Activated naive CD4-positive, alpha-beta T cell treated with anti-CD3 and anti-CD28 coated beads, Interleukin-2, amount 50 U/mL, for 72 hours (primary cell): ENCODE measurements at regions not wholly inside any gene's neighbourhood (a gene's known extent, or its start where the extent isn't known, plus 50 kb on each side); places are given as distances from the start of the nearest gene placed in this dataset.
A peak's percentile ranks its signal among the peaks of the same experiment; 100 is the strongest.

Experiments used
- ATAC-seq, 2 donors: fragments of 150-1000 bp; cut with Tn5 transposase; 2 replicates each; pipeline ENCODE4 v1.10.0; 2021; ENCODE audit warnings: mild to moderate bottlenecking in 2 of 2, moderate library complexity in 2 of 2
- DNase-seq, 2 donors: peaks; one replicate each; pipeline ENCODE4 v3.0.0; 2021 to 2022; ENCODE audit warnings: low spot score in 2 of 2
- H3K27ac Mint-ChIP-seq, 2 donors: one replicate each; pipeline ENCODE4 v1.8.0; 2022; ENCODE audit warnings: mild to moderate bottlenecking in 2 of 2, mixed read lengths in 2 of 2
- H3K36me3 Mint-ChIP-seq, 2 donors: one replicate each; pipeline ENCODE4 v1.8.0; 2022; ENCODE audit warnings: mixed read lengths in 2 of 2
- H3K9me3 Mint-ChIP-seq, 2 donors: one replicate each; pipeline ENCODE4 v1.8.0; 2022; ENCODE audit warnings: mixed read lengths in 2 of 2

DNA sequence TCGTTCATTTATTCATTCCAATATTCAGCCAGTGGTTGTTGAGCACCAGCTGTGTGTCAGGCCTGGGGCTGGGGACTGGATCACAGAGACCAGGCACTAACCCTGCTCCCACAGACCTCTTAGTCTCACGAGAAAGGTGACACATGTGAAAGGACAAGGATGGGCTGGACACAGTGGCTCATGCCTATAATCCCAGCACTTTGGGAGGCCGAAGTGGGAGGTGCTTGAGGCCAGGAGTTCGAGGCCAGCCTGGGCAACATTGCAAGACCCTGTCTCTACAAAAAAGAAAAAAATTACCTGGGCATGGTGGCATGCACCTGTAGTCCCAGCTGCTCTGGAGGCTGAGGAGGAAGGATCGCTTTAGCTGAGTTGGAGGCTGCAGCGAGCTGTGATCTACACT lies 105.9 kb upstream of the SDK1 start:
- Mint-ChIP-seq H3K27ac (no peak overlapping the region), H3K36me3 (peaks cover 7 to 8% of the 10 kb centered on the region in 2 donors), H3K9me3 (peaks cover 10 to 12% of the 10 kb centered on the region in 2 donors)
- ATAC-seq (no peak), DNase-seq (no peak)

DNA sequence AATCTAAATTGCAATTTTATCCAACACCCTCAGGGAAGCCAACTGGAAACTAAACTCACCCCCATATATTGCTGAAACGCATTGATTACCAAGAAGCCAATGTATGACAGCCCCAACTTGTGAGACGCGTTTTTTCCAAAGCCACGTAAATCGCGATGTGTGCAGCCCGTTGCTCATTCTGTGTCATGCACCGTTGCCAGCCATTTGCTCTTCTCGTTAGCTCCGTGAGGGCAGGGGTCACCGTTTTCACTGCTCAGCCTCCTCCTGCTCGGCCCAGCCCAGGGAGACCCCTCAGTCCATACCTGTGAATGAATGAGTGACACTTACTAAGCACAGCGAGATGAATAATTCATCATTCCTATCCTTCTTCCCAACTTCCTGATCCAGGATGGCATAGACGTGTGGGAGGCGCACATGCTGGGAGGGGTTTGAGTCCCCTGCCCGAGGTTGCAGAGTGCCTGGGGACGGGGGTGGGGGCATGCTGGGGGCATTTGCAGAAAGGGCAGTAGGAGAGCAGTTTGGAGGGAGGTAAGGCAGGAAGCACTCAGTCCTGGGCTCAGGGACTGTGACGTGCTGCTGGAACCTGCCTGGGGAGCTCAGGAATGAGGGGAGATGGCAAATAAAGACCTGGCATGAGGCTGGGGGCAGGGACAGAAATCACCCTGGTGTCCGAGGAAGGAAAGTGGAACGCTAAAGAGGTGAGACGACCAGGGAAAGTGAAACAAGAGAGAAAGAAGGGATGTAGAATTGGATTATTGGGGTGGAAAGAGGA lies 104.2 kb upstream of the SDK1 start:
- DNase-seq: no peak
- Mint-ChIP-seq H3K27ac (no peak overlapping the region), H3K36me3 (peaks cover 7 to 8% of the 10 kb centered on the region in 2 donors), H3K9me3 (peaks cover 10 to 12% of the 10 kb centered on the region in 2 donors)
- no peak for ATAC-seq

GRCh38 chr7:3197567-3198213 lies 103.4 kb upstream of the SDK1 start:
- peaks cover 10 to 12% of the 10 kb centered on the region in 2 donors for H3K9me3 Mint-ChIP-seq
- DNase-seq (no peak), ATAC-seq (no peak)
- no peak overlapping the region for H3K27ac Mint-ChIP-seq
- H3K36me3 Mint-ChIP-seq: peaks cover 7 to 8% of the 10 kb centered on the region in 2 donors

- Mint-ChIP-seq H3K36me3 (peaks cover 7 to 8% of the 10 kb centered on the region in 2 donors), H3K9me3 (peaks cover 10 to 12% of the 10 kb centered on the region in 2 donors), H3K27ac (no peak overlapping the region)
- ATAC-seq (no peak), DNase-seq (no peak)
Measured at GRCh38 chr7:3198316-3198715, 102.7 kb upstream of the SDK1 start.

DNA sequence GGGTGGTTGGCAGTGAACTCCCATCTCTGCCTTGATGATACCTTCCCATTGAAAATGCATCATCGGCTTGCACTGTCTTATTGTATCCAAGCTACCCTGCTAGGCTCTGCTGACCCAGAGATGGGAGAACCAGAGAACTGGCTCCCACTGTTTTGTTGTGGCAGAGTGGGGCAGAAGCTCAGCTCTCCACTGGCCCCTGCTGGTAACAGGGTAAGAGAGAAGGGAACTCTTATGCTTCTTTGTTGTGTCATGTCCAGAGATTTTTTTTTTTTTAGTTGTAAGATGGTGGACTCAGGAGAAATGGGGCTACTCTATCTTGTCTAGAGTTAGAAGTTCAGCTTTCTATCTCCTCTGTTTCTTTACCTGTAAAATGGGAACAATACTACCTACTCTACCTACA lies 100.5 kb upstream of the SDK1 start:
- Mint-ChIP-seq H3K9me3 (peaks cover 8 to 10% of the 10 kb centered on the region in 2 donors), H3K36me3 (peaks cover 7 to 8% of the 10 kb centered on the region in 2 donors), H3K27ac (no peak overlapping the region)
- ATAC-seq (peak; percentile 47 to 59), DNase-seq (peak in 1 of 2 donors; percentile 19)

DNA sequence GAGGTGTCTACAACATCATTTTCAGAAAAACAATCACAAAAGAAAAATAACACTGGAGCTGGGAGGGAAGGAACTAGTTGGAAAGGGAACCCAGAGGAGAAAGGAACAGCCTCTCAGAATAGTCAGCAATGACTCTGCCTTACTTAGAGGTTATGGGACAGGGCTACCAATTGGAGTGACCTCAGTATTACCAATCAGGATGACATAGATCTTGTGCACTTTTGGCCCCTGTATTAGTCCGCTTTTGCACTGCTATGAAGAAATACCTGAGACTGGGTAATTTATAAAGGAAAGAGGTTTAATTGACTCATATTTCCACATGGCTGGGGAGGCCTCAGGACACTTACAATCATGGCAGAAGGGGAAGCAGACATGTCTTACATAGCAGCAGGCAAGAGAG lies 99.7 kb upstream of the SDK1 start:
- H3K27ac Mint-ChIP-seq: no peak overlapping the region
- peaks cover 8 to 10% of the 10 kb centered on the region in 2 donors for H3K9me3 Mint-ChIP-seq
- no peak for DNase-seq
- peaks cover 7 to 8% of the 10 kb centered on the region in 2 donors for H3K36me3 Mint-ChIP-seq
- ATAC-seq: no peak

- Mint-ChIP-seq H3K36me3 (peaks cover 7 to 8% of the 10 kb centered on the region in 2 donors), H3K27ac (no peak overlapping the region), H3K9me3 (peaks cover 8 to 10% of the 10 kb centered on the region in 2 donors)
- ATAC-seq (no peak), DNase-seq (no peak)
Measured at GRCh38 chr7:3201937-3202710, 98.9 kb upstream of the SDK1 start.

DNA sequence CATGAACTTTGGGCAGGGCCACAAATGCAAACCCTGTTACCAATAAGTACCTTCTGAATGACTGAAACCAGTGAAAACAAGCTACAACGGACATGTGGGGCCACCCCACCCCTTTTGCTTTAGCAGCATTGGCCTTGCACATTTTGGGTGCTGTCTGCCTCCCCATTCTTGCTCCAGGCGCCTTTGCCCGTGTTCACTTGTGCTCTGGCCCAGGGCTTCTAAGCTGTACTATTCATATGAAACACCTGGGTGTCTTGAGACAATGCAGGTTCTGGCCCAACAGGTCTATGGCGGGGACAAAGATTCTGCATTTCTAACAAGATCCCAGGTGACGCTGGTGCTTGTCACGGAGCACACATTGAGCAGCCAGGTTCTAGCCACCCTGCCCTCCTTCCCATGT lies 96.5 kb upstream of the SDK1 start:
- no peak overlapping the region for H3K27ac Mint-ChIP-seq
- no peak for DNase-seq
- peaks cover 3 to 4% of the 10 kb centered on the region in 2 donors for H3K9me3 Mint-ChIP-seq
- peaks cover 3 to 4% of the 10 kb centered on the region in 2 donors for H3K36me3 Mint-ChIP-seq
- no peak for ATAC-seq

DNA sequence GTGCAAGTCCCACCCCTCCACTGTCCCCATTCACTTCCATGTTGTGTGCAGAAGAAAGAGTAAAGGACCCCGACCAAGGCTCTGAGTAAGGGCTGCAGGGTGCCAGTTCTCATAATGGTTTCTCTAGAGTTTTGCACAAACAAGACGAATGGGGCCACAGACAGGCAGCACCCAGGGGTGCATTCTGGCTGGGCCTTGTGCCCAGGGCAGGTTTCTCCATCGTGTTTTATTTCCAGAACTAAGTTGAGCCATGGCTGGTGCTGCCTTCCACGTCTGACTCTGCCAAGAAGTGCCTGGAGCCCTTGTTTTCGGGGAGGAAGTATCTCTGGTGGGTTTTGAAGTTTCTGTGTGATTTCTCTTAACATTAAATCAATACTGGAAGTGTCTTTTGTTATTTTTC lies 95.0 kb upstream of the SDK1 start:
- no peak overlapping the region for H3K27ac Mint-ChIP-seq

GRCh38 chr7:3206771-3207191 lies 94.3 kb upstream of the SDK1 start:
- no peaks in the 10 kb centered on the region for H3K9me3 Mint-ChIP-seq
- DNase-seq (no peak), ATAC-seq (no peak)
- H3K36me3 Mint-ChIP-seq: no peaks in the 10 kb centered on the region
- no peak overlapping the region for H3K27ac Mint-ChIP-seq

More for the DNA sequence above, 95.0 kb upstream of the SDK1 start:
- ATAC-seq (no peak), DNase-seq (no peak)
- Mint-ChIP-seq H3K9me3 (no peaks in the 10 kb centered on the region), H3K36me3 (no peaks in the 10 kb centered on the region)

DNA sequence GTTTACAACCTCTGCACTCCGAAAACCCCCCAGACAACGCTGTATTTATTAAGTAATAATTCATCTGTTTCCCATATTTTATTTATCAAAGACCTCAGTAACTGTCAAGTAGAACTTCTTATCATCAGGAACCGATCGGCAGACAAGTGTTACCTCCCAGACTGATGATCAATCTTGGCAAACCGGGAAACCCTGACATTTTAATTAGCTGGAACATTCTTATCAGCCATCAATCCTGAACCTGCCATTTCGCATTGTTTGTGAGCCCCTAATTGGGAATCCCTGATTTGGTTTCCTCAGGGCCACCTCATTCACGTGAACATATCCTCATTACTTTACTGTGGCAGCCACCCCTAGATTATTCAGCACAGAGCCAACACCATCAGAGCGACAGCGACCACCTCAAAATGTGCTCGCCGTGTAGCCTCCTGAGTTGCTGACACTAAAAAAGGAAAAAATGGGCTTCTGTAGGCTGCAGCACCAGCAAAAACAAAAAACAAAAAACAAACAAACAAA lies 93.6 kb upstream of the SDK1 start:
- no peaks in the 10 kb centered on the region for H3K36me3 Mint-ChIP-seq
- H3K27ac Mint-ChIP-seq: no peak overlapping the region
- no peak for ATAC-seq
- H3K9me3 Mint-ChIP-seq: no peaks in the 10 kb centered on the region
- no peak for DNase-seq

- H3K36me3 Mint-ChIP-seq: no peaks in the 10 kb centered on the region
- H3K27ac Mint-ChIP-seq: no peak overlapping the region
- no peak for DNase-seq
- no peaks in the 10 kb centered on the region for H3K9me3 Mint-ChIP-seq
- no peak for ATAC-seq
Measured at GRCh38 chr7:3210531-3210930, 90.5 kb upstream of the SDK1 start.

DNA sequence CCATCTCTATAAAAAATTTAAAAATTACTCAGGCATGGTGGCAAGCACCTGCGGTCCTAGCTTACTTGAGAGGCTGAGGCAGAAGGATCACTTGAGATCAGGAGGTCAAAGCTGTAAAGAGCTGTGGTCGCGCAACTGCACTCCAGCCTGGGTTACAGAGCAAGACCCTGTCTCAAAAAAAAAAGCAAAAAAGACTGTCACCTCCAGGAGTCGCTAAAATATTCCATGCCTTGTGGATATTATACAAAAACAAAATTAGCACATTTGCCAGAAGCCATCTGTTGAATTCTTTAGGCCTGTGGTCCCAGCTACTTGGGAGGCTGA lies 87.0 kb upstream of the SDK1 start:
- ATAC-seq (no peak), DNase-seq (no peak)
- no peak overlapping the region for H3K27ac Mint-ChIP-seq
- no peaks in the 10 kb centered on the region for H3K9me3 Mint-ChIP-seq
- no peaks in the 10 kb centered on the region for H3K36me3 Mint-ChIP-seq

DNA sequence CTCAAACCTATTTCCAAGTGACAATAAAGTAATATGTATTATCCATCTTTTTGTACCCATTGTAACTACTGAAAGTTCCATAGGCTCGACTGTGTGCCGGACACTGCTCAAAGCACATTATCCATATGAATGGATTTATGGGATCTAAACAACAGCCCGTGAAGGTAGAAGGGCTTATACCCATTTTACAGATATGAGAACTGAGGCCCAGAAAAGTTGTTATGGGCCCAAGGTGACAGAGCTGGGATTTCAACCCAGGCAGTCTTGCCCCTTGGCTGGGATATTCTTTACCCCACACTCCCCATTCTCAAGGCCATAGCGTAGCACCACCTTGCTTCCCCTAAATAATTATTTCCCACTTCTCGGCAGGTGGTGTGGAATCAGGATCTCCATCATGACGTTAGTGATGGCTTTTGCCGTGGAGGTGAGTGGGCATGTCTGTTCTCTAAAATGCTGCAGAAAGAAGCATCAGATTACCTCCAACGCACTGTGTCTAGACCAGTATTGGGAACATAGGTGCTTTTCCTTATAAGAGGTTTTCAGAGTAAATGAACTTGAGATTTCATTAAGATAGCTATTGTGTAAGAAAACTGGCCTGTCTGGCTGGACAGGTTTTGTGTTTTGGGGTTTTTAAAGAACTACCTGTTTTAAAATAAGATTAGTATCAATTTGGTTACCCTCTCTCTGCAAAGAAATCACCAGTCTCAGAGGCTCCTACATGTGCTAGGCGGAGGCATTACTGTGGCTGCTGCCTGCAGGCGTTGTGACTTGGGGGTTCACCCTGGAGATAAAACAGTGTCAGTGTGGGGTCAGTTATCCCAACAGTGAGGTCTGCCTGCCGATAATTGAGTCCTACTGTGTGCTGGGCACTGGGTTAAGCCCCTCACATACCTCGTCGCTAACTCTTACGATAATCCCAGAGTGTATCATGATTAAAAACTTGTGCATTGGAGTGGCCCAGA lies 85.1 kb upstream of the SDK1 start:
- no peak for DNase-seq
- Mint-ChIP-seq H3K27ac (no peak overlapping the region), H3K36me3 (no peaks in the 10 kb centered on the region), H3K9me3 (no peaks in the 10 kb centered on the region)
- no peak for ATAC-seq

DNA sequence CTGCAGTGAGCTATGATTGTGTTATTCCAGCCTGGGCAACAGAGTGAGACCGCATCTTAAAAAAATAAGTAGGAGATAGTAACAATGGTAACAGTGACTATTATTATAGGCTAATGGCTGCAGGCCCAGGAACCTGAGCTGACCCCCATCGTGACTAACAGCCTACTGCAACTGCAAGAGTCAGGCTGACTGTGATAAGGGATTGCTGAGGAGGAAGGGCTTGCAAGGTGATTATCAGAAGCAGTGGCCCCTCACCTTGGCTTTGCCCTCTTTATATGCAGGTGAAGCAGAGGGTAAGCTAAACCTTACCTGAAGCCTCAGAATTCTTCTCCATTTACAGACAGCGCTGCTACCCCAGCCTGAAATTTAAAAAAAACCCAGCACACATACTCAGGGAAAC lies 83.9 kb upstream of the SDK1 start:
- DNase-seq: no peak
- Mint-ChIP-seq H3K9me3 (no peaks in the 10 kb centered on the region), H3K36me3 (no peaks in the 10 kb centered on the region), H3K27ac (no peak overlapping the region)
- ATAC-seq: no peak
